ENCODE measurements at regions not wholly inside any gene's neighbourhood (a gene's known extent, or its start where the extent isn't known, plus 50 kb on each side); places are given as distances from the start of the nearest gene placed in this dataset.

DNA sequence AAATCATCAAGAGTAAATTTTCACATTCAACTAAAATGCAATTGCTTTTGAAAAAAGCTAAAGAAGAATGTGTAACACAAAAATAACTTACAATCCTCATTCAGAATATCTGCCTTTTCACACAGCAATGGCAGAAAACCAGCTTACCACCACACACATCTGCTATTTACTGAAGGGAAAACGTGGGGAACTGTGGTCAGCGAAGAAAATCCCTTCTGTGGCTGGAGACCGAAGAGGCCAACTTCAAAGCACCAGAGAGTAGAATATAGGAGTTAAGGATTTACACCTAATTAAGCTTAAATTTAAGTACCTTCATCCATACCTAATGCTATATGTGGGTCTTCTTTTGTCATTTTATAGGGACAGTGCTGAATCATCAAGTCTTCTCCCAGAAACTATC lies 339.6 kb downstream of the DEPDC1B start:
- TF ChIP-seq POLR2AphosphoS2 (IDR thresholded peaks at IDR 0.05; ENCODE audit: low read depth, low read length) (no peak), MYC (CRISPR knock-in tag; IDR thresholded peaks at IDR 0.05; ENCODE audit: borderline replicate concordance) (no peak), NFYB (CRISPR knock-in tag; IDR thresholded peaks at IDR 0.05) (no peak), ZFP37 (CRISPR knock-in tag; IDR thresholded peaks at IDR 0.05; ENCODE audit: borderline replicate concordance) (no peak), CTCF (CRISPR knock-in tag; IDR thresholded peaks at IDR 0.05) (no peak), TCF7L2 (IDR thresholded peaks at IDR 0.05; ENCODE audit: low read depth, low read length) (no peak), ZNF724P (CRISPR knock-in tag; IDR thresholded peaks at IDR 0.05; ENCODE audit: borderline replicate concordance) (no peak), ZNF747 (CRISPR knock-in tag; IDR thresholded peaks at IDR 0.05; ENCODE audit: borderline replicate concordance) (no peak)
- TF ChIP-seq, protein P1, sequence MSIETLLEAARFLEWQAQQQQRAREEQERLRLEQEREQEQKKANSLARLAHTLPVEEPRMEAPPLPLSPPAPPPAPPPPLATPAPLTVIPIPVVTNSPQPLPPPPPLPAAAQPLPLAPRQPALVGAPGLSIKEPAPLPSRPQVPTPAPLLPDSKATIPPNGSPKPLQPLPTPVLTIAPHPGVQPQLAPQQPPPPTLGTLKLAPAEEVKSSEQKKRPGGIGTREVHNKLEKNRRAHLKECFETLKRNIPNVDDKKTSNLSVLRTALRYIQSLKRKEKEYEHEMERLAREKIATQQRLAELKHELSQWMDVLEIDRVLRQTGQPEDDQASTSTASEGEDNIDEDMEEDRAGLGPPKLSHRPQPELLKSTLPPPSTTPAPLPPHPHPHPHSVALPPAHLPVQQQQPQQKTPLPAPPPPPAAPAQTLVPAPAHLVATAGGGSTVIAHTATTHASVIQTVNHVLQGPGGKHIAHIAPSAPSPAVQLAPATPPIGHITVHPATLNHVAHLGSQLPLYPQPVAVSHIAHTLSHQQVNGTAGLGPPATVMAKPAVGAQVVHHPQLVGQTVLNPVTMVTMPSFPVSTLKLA (IDR thresholded peaks at IDR 0.05) = no peak
- TF ChIP-seq, protein P2, sequence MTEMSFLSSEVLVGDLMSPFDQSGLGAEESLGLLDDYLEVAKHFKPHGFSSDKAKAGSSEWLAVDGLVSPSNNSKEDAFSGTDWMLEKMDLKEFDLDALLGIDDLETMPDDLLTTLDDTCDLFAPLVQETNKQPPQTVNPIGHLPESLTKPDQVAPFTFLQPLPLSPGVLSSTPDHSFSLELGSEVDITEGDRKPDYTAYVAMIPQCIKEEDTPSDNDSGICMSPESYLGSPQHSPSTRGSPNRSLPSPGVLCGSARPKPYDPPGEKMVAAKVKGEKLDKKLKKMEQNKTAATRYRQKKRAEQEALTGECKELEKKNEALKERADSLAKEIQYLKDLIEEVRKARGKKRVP (CRISPR knock-in tag; IDR thresholded peaks at IDR 0.05) = no peak
